HepG2 (cell line): ENCODE measurements at regions not wholly inside any gene's neighbourhood (a gene's known extent, or its start where the extent isn't known, plus 50 kb on each side); places are given as distances from the start of the nearest gene placed in this dataset.
A peak's percentile ranks its signal among the peaks of the same experiment; 100 is the strongest.

ENCODE experiments used
- HOXA3 ChIP-seq: sonication (generic); formaldehyde crosslinking; IDR thresholded peaks from 2 replicates; pipeline ENCODE4 v1.5.0; 2020; ENCODE audit warnings: missing genetic modification reagents
- PHB2 ChIP-seq: fragments of 450-650 bp; IDR thresholded peaks from 2 replicates; pipeline ENCODE4 v1.6.1; 2018; ENCODE audit not compliant: partially characterized antibody
- TAF15 ChIP-seq: fragments of 200-400 bp; formaldehyde crosslinking; IDR thresholded peaks from one replicate; pipeline ENCODE4 v1.6.1; 2018; ENCODE audit warnings: mild to moderate bottlenecking, low read depth, low read length; ENCODE audit not compliant: poor library complexity, severe bottlenecking
- ZBTB7B ChIP-seq: sonication (generic); formaldehyde crosslinking; IDR thresholded peaks from 2 replicates; pipeline ENCODE4 v1.4.0; 2020; ENCODE audit warnings: missing genetic modification reagents
- ZMYM4 ChIP-seq: sonication (generic); formaldehyde crosslinking; IDR thresholded peaks from 2 replicates; pipeline ENCODE4 v1.8.1; 2023; ENCODE audit warnings: mild to moderate bottlenecking, missing genetic modification reagents
- TF ChIP-seq, protein P1 (sequence below): sonication (generic); formaldehyde crosslinking; IDR thresholded peaks from 2 replicates; pipeline ENCODE4 v1.9.0; 2021; ENCODE audit warnings: missing genetic modification reagents, borderline replicate concordance
- TF ChIP-seq, protein P2 (sequence below): sonication (generic); formaldehyde crosslinking; IDR thresholded peaks from 2 replicates; pipeline ENCODE4 v1.4.0; 2020; ENCODE audit warnings: mild to moderate bottlenecking, missing genetic modification reagents
- TF ChIP-seq, protein P3 (sequence below): sonication (generic); formaldehyde crosslinking; IDR thresholded peaks from 2 replicates; pipeline ENCODE4 v1.9.0; 2021; ENCODE audit warnings: missing genetic modification reagents, borderline replicate concordance

DNA sequence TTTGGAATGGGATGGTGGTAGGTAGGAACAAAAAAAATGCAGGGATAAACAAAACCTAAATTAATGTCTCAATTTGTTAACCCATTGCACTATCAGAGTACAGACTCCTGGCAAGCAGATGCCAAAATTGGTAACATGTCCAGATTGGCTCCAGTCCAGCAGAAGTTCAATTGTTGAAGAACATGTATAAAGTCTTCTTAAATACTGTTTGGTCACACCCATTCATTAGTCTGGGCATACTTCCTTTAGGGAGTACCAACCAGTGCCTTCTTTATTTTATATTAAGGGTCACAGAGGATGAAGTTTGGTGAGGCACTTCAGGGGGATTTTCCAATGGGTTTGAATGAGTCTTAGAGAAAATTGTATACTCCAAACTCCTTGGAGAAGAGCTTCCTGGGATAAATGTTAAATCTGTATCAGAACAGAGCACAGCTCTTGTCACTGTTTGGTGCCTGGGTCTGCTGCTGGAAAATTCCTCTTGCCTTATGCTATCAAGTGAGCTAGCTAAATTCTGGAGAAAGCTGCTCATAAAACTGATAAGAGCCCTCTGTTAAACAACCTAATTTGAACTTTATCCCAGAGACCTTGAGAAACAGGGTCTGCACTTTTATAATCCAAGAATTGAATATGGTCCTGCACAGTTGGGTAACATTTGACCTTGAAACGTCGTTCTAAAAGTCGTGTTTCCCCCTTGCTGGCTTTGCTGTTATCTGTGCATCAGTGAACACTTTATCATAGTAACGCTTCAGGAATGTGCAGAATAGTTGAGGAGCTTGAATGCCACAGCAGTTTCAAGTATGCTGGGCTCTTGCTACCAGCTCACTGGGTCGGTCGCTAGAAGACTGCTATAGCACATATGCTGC, 334.1 kb upstream of the CITED2 start (continued):
- TF ChIP-seq HOXA3 = no peak
- peak; percentile 37; the same call in 1 of the 2 replicates for TF ChIP-seq ZMYM4 (CRISPR knock-in tag)
- no peak for TF ChIP-seq TAF15
- no peak for TF ChIP-seq PHB2
- TF ChIP-seq, protein P1, sequence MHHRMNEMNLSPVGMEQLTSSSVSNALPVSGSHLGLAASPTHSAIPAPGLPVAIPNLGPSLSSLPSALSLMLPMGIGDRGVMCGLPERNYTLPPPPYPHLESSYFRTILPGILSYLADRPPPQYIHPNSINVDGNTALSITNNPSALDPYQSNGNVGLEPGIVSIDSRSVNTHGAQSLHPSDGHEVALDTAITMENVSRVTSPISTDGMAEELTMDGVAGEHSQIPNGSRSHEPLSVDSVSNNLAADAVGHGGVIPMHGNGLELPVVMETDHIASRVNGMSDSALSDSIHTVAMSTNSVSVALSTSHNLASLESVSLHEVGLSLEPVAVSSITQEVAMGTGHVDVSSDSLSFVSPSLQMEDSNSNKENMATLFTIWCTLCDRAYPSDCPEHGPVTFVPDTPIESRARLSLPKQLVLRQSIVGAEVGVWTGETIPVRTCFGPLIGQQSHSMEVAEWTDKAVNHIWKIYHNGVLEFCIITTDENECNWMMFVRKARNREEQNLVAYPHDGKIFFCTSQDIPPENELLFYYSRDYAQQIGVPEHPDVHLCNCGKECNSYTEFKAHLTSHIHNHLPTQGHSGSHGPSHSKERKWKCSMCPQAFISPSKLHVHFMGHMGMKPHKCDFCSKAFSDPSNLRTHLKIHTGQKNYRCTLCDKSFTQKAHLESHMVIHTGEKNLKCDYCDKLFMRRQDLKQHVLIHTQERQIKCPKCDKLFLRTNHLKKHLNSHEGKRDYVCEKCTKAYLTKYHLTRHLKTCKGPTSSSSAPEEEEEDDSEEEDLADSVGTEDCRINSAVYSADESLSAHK = peak; percentile 85; the same call in 1 of the 2 replicates
- TF ChIP-seq, protein P2, sequence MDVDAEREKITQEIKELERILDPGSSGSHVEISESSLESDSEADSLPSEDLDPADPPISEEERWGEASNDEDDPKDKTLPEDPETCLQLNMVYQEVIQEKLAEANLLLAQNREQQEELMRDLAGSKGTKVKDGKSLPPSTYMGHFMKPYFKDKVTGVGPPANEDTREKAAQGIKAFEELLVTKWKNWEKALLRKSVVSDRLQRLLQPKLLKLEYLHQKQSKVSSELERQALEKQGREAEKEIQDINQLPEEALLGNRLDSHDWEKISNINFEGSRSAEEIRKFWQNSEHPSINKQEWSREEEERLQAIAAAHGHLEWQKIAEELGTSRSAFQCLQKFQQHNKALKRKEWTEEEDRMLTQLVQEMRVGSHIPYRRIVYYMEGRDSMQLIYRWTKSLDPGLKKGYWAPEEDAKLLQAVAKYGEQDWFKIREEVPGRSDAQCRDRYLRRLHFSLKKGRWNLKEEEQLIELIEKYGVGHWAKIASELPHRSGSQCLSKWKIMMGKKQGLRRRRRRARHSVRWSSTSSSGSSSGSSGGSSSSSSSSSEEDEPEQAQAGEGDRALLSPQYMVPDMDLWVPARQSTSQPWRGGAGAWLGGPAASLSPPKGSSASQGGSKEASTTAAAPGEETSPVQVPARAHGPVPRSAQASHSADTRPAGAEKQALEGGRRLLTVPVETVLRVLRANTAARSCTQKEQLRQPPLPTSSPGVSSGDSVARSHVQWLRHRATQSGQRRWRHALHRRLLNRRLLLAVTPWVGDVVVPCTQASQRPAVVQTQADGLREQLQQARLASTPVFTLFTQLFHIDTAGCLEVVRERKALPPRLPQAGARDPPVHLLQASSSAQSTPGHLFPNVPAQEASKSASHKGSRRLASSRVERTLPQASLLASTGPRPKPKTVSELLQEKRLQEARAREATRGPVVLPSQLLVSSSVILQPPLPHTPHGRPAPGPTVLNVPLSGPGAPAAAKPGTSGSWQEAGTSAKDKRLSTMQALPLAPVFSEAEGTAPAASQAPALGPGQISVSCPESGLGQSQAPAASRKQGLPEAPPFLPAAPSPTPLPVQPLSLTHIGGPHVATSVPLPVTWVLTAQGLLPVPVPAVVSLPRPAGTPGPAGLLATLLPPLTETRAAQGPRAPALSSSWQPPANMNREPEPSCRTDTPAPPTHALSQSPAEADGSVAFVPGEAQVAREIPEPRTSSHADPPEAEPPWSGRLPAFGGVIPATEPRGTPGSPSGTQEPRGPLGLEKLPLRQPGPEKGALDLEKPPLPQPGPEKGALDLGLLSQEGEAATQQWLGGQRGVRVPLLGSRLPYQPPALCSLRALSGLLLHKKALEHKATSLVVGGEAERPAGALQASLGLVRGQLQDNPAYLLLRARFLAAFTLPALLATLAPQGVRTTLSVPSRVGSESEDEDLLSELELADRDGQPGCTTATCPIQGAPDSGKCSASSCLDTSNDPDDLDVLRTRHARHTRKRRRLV (CRISPR knock-in tag) = no peak
- TF ChIP-seq, protein P3, sequence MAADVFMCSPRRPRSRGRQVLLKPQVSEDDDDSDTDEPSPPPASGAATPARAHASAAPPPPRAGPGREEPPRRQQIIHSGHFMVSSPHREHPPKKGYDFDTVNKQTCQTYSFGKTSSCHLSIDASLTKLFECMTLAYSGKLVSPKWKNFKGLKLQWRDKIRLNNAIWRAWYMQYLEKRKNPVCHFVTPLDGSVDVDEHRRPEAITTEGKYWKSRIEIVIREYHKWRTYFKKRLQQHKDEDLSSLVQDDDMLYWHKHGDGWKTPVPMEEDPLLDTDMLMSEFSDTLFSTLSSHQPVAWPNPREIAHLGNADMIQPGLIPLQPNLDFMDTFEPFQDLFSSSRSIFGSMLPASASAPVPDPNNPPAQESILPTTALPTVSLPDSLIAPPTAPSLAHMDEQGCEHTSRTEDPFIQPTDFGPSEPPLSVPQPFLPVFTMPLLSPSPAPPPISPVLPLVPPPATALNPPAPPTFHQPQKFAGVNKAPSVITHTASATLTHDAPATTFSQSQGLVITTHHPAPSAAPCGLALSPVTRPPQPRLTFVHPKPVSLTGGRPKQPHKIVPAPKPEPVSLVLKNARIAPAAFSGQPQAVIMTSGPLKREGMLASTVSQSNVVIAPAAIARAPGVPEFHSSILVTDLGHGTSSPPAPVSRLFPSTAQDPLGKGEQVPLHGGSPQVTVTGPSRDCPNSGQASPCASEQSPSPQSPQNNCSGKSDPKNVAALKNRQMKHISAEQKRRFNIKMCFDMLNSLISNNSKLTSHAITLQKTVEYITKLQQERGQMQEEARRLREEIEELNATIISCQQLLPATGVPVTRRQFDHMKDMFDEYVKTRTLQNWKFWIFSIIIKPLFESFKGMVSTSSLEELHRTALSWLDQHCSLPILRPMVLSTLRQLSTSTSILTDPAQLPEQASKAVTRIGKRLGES (CRISPR knock-in tag) = no peak
- peak; percentile 50; the same call in 1 of the 2 replicates for TF ChIP-seq ZBTB7B
